ENCODE measurements at regions not wholly inside any gene's neighbourhood (a gene's known extent, or its start where the extent isn't known, plus 50 kb on each side); places are given as distances from the start of the nearest gene placed in this dataset.

DNA sequence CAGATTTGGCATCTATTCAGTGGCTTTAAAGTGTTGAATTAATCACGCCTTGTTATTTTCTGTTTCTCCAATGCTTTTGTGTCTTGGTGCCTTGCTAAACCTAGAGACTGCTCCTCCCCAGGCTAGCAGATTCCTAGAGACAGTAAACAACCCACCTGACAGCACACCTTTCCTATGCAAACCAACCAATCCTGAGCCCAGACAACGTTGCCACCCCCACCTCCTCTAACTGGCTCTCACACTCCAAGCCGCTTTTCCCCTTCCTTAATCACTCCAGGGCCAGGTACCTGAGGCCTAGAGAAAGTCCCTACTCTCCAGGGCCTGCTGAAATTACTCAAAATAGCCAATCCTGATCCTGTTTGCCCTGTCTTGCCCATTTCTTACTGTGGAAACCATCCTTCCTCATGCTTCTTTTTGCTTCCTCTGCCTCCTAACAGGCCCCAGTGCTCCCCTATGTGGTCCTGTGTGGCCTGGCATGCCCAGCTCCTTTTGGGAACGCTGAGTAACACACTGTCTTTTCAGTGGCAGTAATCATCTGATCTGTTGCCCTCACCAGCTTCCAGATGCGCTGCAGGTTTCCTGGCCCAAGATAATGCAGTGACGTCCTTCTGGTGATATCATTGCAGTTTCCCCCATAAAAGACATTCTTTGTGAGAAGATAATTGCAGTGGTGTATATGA is 53.4 kb downstream of the GAS1 start:
- H3K9me3 ChIP-seq (ENCODE audit: insufficient read depth, low read depth), result no peaks in the 10 kb centered on the region
- H3K4me1 ChIP-seq (replicated peaks; ENCODE audit: insufficient read depth), result peaks cover 12% of the 10 kb centered on the region
- intact Hi-C loops (cut with micrococcal nuclease; ENCODE audit: unreplicated experiment), result no loop called here
- ChIA-PET CTCF (no interaction called here), POLR2A (ENCODE audit: unreplicated experiment) (no interaction called here)
- H3K4me3 ChIP-seq, result no peak overlapping the region
- TF ChIP-seq EZH2 (IDR thresholded peaks at IDR 0.05; ENCODE audit: low read depth), result no peak
- TF ChIP-seq, protein P1, sequence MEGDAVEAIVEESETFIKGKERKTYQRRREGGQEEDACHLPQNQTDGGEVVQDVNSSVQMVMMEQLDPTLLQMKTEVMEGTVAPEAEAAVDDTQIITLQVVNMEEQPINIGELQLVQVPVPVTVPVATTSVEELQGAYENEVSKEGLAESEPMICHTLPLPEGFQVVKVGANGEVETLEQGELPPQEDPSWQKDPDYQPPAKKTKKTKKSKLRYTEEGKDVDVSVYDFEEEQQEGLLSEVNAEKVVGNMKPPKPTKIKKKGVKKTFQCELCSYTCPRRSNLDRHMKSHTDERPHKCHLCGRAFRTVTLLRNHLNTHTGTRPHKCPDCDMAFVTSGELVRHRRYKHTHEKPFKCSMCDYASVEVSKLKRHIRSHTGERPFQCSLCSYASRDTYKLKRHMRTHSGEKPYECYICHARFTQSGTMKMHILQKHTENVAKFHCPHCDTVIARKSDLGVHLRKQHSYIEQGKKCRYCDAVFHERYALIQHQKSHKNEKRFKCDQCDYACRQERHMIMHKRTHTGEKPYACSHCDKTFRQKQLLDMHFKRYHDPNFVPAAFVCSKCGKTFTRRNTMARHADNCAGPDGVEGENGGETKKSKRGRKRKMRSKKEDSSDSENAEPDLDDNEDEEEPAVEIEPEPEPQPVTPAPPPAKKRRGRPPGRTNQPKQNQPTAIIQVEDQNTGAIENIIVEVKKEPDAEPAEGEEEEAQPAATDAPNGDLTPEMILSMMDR (conservative IDR thresholded peaks at IDR 0.05), result no peak
- H2AFZ ChIP-seq, result no peak overlapping the region
- H3K27ac ChIP-seq, result 0 out of 2 replicates have a peak overlapping the region, but pooled peaks have one; percentile 4
- H4K20me1 ChIP-seq (ENCODE audit: insufficient read depth), result no peaks in the 10 kb centered on the region
- no peak for DNase-seq
- H3K4me2 ChIP-seq, result no peak overlapping the region
- no peaks in the 10 kb centered on the region for H3K36me3 ChIP-seq (ENCODE audit: low read depth)
- BruUV-seq (replicated peaks), result no TSS peak
- H3K79me2 ChIP-seq (ENCODE audit: low read depth), result no peaks in the 10 kb centered on the region
- H3F3A ChIP-seq (ENCODE audit: insufficient read depth, low read depth), result no peaks in the 10 kb centered on the region
- no peaks in the 10 kb centered on the region for H3K9me2 ChIP-seq (ENCODE audit: insufficient read depth)
- no peaks in the 10 kb centered on the region for H3K27me3 ChIP-seq (ENCODE audit: insufficient read depth, low read depth)

DNA sequence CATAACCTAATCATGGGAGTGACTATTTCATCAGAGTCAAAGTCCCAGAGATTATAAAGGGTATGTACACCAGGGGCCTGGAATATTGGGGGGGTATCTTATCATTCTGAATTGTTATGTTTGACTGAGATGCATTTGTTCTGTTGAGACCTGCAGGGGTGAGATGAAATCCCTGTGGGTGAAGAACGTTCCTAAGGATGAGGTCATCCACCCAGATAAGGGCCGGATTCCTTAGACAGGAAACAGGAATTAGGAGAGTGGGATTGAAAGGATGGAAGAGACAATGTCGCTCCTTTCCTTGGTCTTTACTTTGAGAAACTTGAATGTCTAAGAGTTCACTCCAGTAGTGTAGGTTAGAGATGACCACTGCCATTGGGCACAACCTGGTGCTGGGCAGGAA is 54.7 kb downstream of the GAS1 start:
- Histone ChIP-seq H3K4me3 (no peak overlapping the region), H3K9me2 (ENCODE audit: insufficient read depth) (no peaks in the 10 kb centered on the region), H4K20me1 (ENCODE audit: insufficient read depth) (no peaks in the 10 kb centered on the region), H3K9me3 (ENCODE audit: insufficient read depth, low read depth) (no peaks in the 10 kb centered on the region), H3K36me3 (ENCODE audit: low read depth) (no peaks in the 10 kb centered on the region), H3F3A (ENCODE audit: insufficient read depth, low read depth) (no peaks in the 10 kb centered on the region), H3K27me3 (ENCODE audit: insufficient read depth, low read depth) (no peaks in the 10 kb centered on the region), H3K4me2 (no peak overlapping the region), H3K4me1 (replicated peaks; ENCODE audit: insufficient read depth) (peaks cover 12% of the 10 kb centered on the region), H2AFZ (no peak overlapping the region), H3K79me2 (ENCODE audit: low read depth) (no peaks in the 10 kb centered on the region), H3K27ac (no peak overlapping the region)
- ChIA-PET CTCF (no interaction called here), POLR2A (ENCODE audit: unreplicated experiment) (no interaction called here)
- TF ChIP-seq, protein P1 (conservative IDR thresholded peaks at IDR 0.05), result no peak
- no peak for TF ChIP-seq EZH2 (IDR thresholded peaks at IDR 0.05; ENCODE audit: low read depth)
- DNase-seq, result no peak
- intact Hi-C loops (cut with micrococcal nuclease; ENCODE audit: unreplicated experiment), result no loop called here
- BruUV-seq (replicated peaks), result no TSS peak

DNA sequence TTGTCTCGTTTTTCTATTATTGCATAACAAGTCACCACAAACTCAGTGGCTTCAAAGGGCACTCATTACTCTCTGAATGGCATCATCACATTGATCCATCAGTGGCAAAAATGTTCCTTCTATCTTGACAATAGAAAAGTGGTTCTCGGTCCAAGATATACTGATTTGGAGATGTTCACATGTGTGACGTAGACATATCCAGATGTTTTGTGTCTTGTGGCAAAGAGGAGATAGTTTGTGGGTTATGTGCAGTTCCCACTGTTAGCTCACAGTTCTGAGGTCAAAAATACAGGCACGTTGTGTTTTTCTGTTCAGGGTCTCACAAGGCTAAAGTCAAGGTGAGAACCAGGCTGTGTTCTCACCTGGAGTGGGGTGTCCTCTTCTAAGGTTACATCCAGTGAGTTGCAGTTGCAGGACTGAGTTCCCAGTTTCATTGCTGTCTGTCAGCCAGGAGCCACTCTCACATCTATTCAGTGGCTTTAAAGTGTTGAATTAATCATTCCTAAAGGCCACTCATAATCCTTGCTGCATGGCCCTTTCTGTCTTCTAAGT is 55.3 kb downstream of the GAS1 start:
- Histone ChIP-seq H3K27ac (no peak overlapping the region), H3K9me3 (ENCODE audit: insufficient read depth, low read depth) (no peaks in the 10 kb centered on the region), H3K79me2 (ENCODE audit: low read depth) (no peaks in the 10 kb centered on the region), H3K9me2 (ENCODE audit: insufficient read depth) (no peaks in the 10 kb centered on the region), H3K27me3 (ENCODE audit: insufficient read depth, low read depth) (no peaks in the 10 kb centered on the region), H3F3A (ENCODE audit: insufficient read depth, low read depth) (no peaks in the 10 kb centered on the region), H3K4me3 (no peak overlapping the region), H3K4me2 (no peak overlapping the region), H4K20me1 (ENCODE audit: insufficient read depth) (no peaks in the 10 kb centered on the region), H2AFZ (no peak overlapping the region), H3K4me1 (replicated peaks; ENCODE audit: insufficient read depth) (peaks cover 12% of the 10 kb centered on the region), H3K36me3 (ENCODE audit: low read depth) (no peaks in the 10 kb centered on the region)
- ChIA-PET POLR2A (ENCODE audit: unreplicated experiment) (no interaction called here), CTCF (no interaction called here)
- no peak for DNase-seq
- intact Hi-C loops (cut with micrococcal nuclease; ENCODE audit: unreplicated experiment), result no loop called here
- no TSS peak for BruUV-seq (replicated peaks)
- TF ChIP-seq, protein P1 (conservative IDR thresholded peaks at IDR 0.05), result no peak
- TF ChIP-seq EZH2 (IDR thresholded peaks at IDR 0.05; ENCODE audit: low read depth), result no peak

Measured in PC-9 (cell line).